Mesenchymal stem cell (in vitro differentiated cells and primary cell): ENCODE measurements at regions not wholly inside any gene's neighbourhood (a gene's known extent, or its start where the extent isn't known, plus 50 kb on each side); places are given as distances from the start of the nearest gene placed in this dataset.

ENCODE experiments used
- DNase-seq: peaks from one replicate; pipeline ENCODE4 v3.0.0-alpha.2; 2013
- H2AFZ ChIP-seq: one replicate; pipeline ENCODE4 v1.6.1; 2013; ENCODE audit warnings: low read depth, mild to moderate bottlenecking, control low read depth, inconsistent platforms, low read length, moderate library complexity
- H2AK5ac ChIP-seq: 2 replicates; pipeline ENCODE4 v1.6.1; 2013; ENCODE audit warnings: low read length, moderate library complexity, mild to moderate bottlenecking, inconsistent platforms; ENCODE audit not compliant: severe bottlenecking
- H2BK120ac ChIP-seq: one replicate; pipeline ENCODE4 v1.6.1; 2013; ENCODE audit warnings: low read depth, mild to moderate bottlenecking, inconsistent platforms, low read length, moderate library complexity
- H2BK12ac ChIP-seq, 2 experiments: one replicate each; pipeline ENCODE4 v1.6.1; 2013; ENCODE audit warnings: inconsistent platforms in 2 of 2, low read length in 2 of 2, mild to moderate bottlenecking in 2 of 2, moderate library complexity in 2 of 2, control low read depth in 1 of 2
- H2BK15ac ChIP-seq: one replicate; pipeline ENCODE4 v1.6.1; 2013; ENCODE audit warnings: mild to moderate bottlenecking, low read depth, inconsistent platforms; ENCODE audit not compliant: poor library complexity, severe bottlenecking
- H2BK5ac ChIP-seq: 2 replicates; pipeline ENCODE4 v1.6.1; 2013; ENCODE audit warnings: low read depth, mild to moderate bottlenecking, low read length, control low read depth, inconsistent platforms; ENCODE audit not compliant: poor library complexity, severe bottlenecking
- H3K14ac ChIP-seq, 2 experiments: one replicate each; pipeline ENCODE4 v1.6.1; 2013; ENCODE audit warnings: inconsistent platforms in 2 of 2, low read length in 2 of 2, control low read depth in 1 of 2, mild to moderate bottlenecking in 1 of 2, moderate library complexity in 1 of 2
- H3K18ac ChIP-seq, 2 experiments: one replicate each; pipeline ENCODE4 v1.6.1; 2013; ENCODE audit warnings: inconsistent platforms in 2 of 2, low read length in 2 of 2, control low read depth in 1 of 2, low read depth in 1 of 2, mild to moderate bottlenecking in 1 of 2
- H3K23ac ChIP-seq, 2 experiments: one replicate each; pipeline ENCODE4 v1.6.1; 2013; ENCODE audit warnings: inconsistent platforms in 2 of 2, low read length in 2 of 2, mild to moderate bottlenecking in 2 of 2, moderate library complexity in 2 of 2, control low read depth in 1 of 2
- H3K27ac ChIP-seq: 2 replicates; pipeline ENCODE4 v1.5.1; 2013; ENCODE audit warnings: mild to moderate bottlenecking, moderate library complexity, low read length, control low read depth, inconsistent platforms; ENCODE audit not compliant: poor library complexity, severe bottlenecking
- H3K27me3 ChIP-seq, 2 experiments: 2 replicates each; pipeline versions ENCODE4 v1.6.1 to v1.7.0; 2013; ENCODE audit warnings: low read length in 2 of 2, mild to moderate bottlenecking in 2 of 2, moderate library complexity in 2 of 2, control low read depth in 1 of 2, inconsistent platforms in 1 of 2; ENCODE audit not compliant: control insufficient read depth in 1 of 2, insufficient read depth in 1 of 2
- H3K36me3 ChIP-seq, 2 experiments: 2 replicates each; pipeline versions ENCODE4 v1.6.1 to v1.7.0; 2013; ENCODE audit warnings: low read length in 2 of 2, control low read depth in 1 of 2, inconsistent platforms in 1 of 2, low read depth in 1 of 2, mild to moderate bottlenecking in 1 of 2; ENCODE audit not compliant: insufficient read depth in 2 of 2, control insufficient read depth in 1 of 2
- H3K4ac ChIP-seq, 2 experiments: one replicate each; pipeline ENCODE4 v1.6.1; 2013; ENCODE audit warnings: inconsistent platforms in 2 of 2, low read length in 2 of 2, mild to moderate bottlenecking in 2 of 2, moderate library complexity in 2 of 2, control low read depth in 1 of 2, low read depth in 1 of 2
- H3K4me1 ChIP-seq: 2 replicates; pipeline ENCODE4 v1.6.1; 2013; ENCODE audit warnings: low read depth, low read length, control low read depth; ENCODE audit not compliant: control insufficient read depth, insufficient read depth
- H3K4me2 ChIP-seq: 2 replicates; pipeline ENCODE4 v1.6.1; 2013; ENCODE audit warnings: low read length, mild to moderate bottlenecking, inconsistent platforms; ENCODE audit not compliant: poor library complexity, severe bottlenecking
- H3K4me3 ChIP-seq, 2 experiments: 2 replicates each; pipeline versions ENCODE4 v1.5.1 to v1.7.0; 2013; ENCODE audit warnings: low read length in 2 of 2, mild to moderate bottlenecking in 2 of 2, control low read depth in 1 of 2, low read depth in 1 of 2; ENCODE audit not compliant: insufficient read depth in 1 of 2
- H3K79me1 ChIP-seq: replicated peaks from 2 replicates; pipeline ENCODE4 v1.6.1; 2013; ENCODE audit warnings: mild to moderate bottlenecking, control low read depth, low read length, inconsistent platforms; ENCODE audit not compliant: poor library complexity, severe bottlenecking
- H3K9ac ChIP-seq: 2 replicates; pipeline ENCODE4 v1.7.0; 2013; ENCODE audit warnings: mild to moderate bottlenecking, low read length, moderate library complexity
- H3K9me3 ChIP-seq: 2 replicates; pipeline ENCODE4 v1.7.0; 2013; ENCODE audit warnings: mild to moderate bottlenecking, low read length; ENCODE audit not compliant: control insufficient read depth
- H4K8ac ChIP-seq: one replicate; pipeline ENCODE4 v1.6.1; 2013; ENCODE audit warnings: inconsistent platforms, mild to moderate bottlenecking, low read length, moderate library complexity
- H4K91ac ChIP-seq: one replicate; pipeline ENCODE4 v1.6.1; 2013; ENCODE audit warnings: mild to moderate bottlenecking, low read length, inconsistent platforms
- WGBS: methylation state at CpG from one replicate; pipeline ENCODE4 v1.1.7; 2013; ENCODE audit warnings: mixed read lengths; 5-methylcytosine and 5-hydroxymethylcytosine counted together

GRCh38 chr3:107882261-107882660 is 208.6 kb downstream of the CD47 start:
- H3K9me3 ChIP-seq = no peaks in the 10 kb centered on the region
- H3K79me1 ChIP-seq = no peaks in the 10 kb centered on the region
- peaks cover 0 to 3% of the 10 kb centered on the region in 2 experiments for H3K27me3 ChIP-seq
- H3K4me1 ChIP-seq = no peaks in the 10 kb centered on the region
- no peak overlapping the region for H3K14ac ChIP-seq
- no peak overlapping the region for H4K91ac ChIP-seq
- no peak overlapping the region for H3K4me3 ChIP-seq
- H3K27ac ChIP-seq = no peak overlapping the region
- no peak overlapping the region for H2BK15ac ChIP-seq
- no peak overlapping the region for H4K8ac ChIP-seq
- H3K23ac ChIP-seq = no peak overlapping the region
- no peaks in the 10 kb centered on the region for H3K36me3 ChIP-seq
- no peak overlapping the region for H3K18ac ChIP-seq
- WGBS = 100% methylated on average over 2 of the region's 4 CpGs
- H2BK120ac ChIP-seq = no peak overlapping the region
- H2BK5ac ChIP-seq = no peak overlapping the region
- no peak overlapping the region for H3K4me2 ChIP-seq
- H2AFZ ChIP-seq = no peak overlapping the region
- no peak overlapping the region for H3K4ac ChIP-seq
- no peak for DNase-seq
- H2BK12ac ChIP-seq = no peak overlapping the region
- H3K9ac ChIP-seq = no peak overlapping the region
- H2AK5ac ChIP-seq = no peak overlapping the region

DNA sequence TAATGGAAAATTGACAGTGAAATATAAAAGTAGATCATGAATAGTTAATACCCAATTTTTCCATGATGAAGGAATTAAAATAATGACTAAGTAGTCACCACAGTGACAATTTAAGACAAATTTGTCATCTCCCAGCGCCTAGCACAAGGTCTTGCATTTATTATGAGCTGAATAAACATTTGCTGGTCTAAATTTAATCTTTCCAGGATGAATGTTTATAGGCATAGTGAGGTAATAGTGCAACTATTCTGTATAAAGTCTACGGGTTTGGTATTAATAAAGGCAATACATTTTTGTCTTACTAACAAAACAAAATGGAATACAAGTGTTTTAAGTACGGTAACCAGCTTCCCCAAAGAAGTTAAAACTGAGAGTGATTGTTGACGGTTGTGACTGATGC is 209.3 kb downstream of the CD47 start:
- Histone ChIP-seq H2BK120ac (no peak overlapping the region), H4K91ac (no peak overlapping the region), H2BK12ac (no peak overlapping the region), H4K8ac (no peak overlapping the region), H3K18ac (no peak overlapping the region), H3K36me3 (no peaks in the 10 kb centered on the region), H3K27ac (no peak overlapping the region), H2AK5ac (no peak overlapping the region), H3K9me3 (no peaks in the 10 kb centered on the region), H2BK15ac (no peak overlapping the region), H2BK5ac (no peak overlapping the region), H3K4ac (no peak overlapping the region), H3K23ac (no peak overlapping the region), H3K4me2 (no peak overlapping the region), H3K4me1 (no peaks in the 10 kb centered on the region), H3K14ac (no peak overlapping the region), H3K79me1 (no peaks in the 10 kb centered on the region), H3K4me3 (no peak overlapping the region), H3K9ac (no peak overlapping the region), H3K27me3 (peaks cover 0 to 3% of the 10 kb centered on the region in 2 experiments), H2AFZ (no peak overlapping the region)
- DNase-seq = no peak
- WGBS = 89% methylated on average over 2 of the region's 4 CpGs

DNA sequence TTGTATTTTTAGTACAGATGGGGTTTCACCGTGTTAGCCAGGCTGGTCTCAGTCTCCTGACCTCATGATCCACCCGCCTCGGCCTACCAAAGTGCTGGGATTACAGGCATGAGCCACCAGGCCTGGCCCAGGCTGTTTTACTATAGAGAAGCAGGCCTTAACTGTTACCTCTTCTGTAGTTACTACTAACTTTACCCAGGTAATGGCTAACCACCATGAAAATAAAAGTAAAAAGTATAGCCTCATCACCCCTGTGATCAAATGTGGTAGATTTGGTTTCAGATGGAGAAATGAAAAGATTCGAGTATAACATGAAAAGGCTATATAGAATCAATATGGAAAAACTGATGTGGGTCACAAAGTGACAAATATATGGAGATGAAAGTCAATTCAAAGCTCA is 210.1 kb downstream of the CD47 start:
- H2BK5ac ChIP-seq = no peak overlapping the region
- H3K27ac ChIP-seq = no peak overlapping the region
- no peak overlapping the region for H2AK5ac ChIP-seq
- no peak overlapping the region for H4K91ac ChIP-seq
- no peak overlapping the region for H3K9ac ChIP-seq
- H3K23ac ChIP-seq = no peak overlapping the region
- no peaks in the 10 kb centered on the region for H3K4me1 ChIP-seq
- WGBS = 92% methylated on average over 4 of the region's 4 CpGs
- H3K79me1 ChIP-seq = no peaks in the 10 kb centered on the region
- no peak overlapping the region for H4K8ac ChIP-seq
- no peaks in the 10 kb centered on the region for H3K9me3 ChIP-seq
- peaks cover 0 to 3% of the 10 kb centered on the region in 2 experiments for H3K27me3 ChIP-seq
- H3K4ac ChIP-seq = no peak overlapping the region
- no peak overlapping the region for H3K4me2 ChIP-seq
- H3K36me3 ChIP-seq = no peaks in the 10 kb centered on the region
- no peak overlapping the region for H3K18ac ChIP-seq
- H2BK15ac ChIP-seq = no peak overlapping the region
- no peak for DNase-seq
- no peak overlapping the region for H2BK12ac ChIP-seq
- no peak overlapping the region for H2AFZ ChIP-seq
- no peak overlapping the region for H3K4me3 ChIP-seq
- no peak overlapping the region for H3K14ac ChIP-seq
- H2BK120ac ChIP-seq = no peak overlapping the region

GRCh38 chr3:107877936-107878335 is 212.9 kb downstream of the CD47 start:
- no peak overlapping the region for H3K18ac ChIP-seq
- no peak overlapping the region for H3K23ac ChIP-seq
- no peak overlapping the region for H4K91ac ChIP-seq
- H3K14ac ChIP-seq = no peak overlapping the region
- H3K4me2 ChIP-seq = no peak overlapping the region
- no peaks in the 10 kb centered on the region for H3K9me3 ChIP-seq
- WGBS = 85% methylated on average over 6 of the region's 6 CpGs
- H3K36me3 ChIP-seq = no peaks in the 10 kb centered on the region
- H3K4me1 ChIP-seq = no peaks in the 10 kb centered on the region
- H3K27me3 ChIP-seq = peaks cover 0 to 3% of the 10 kb centered on the region in 2 experiments
- no peak overlapping the region for H2BK5ac ChIP-seq
- no peak overlapping the region for H3K27ac ChIP-seq
- no peak overlapping the region for H3K9ac ChIP-seq
- H3K4ac ChIP-seq = no peak overlapping the region
- no peak overlapping the region for H2AFZ ChIP-seq
- H2BK120ac ChIP-seq = no peak overlapping the region
- no peak overlapping the region for H2BK15ac ChIP-seq
- H3K4me3 ChIP-seq = no peak overlapping the region
- DNase-seq = no peak
- H4K8ac ChIP-seq = no peak overlapping the region
- H3K79me1 ChIP-seq = no peaks in the 10 kb centered on the region
- H2BK12ac ChIP-seq = no peak overlapping the region
- no peak overlapping the region for H2AK5ac ChIP-seq
